A673 (cell line): ENCODE measurements at regions not wholly inside any gene's neighbourhood (a gene's known extent, or its start where the extent isn't known, plus 50 kb on each side); places are given as distances from the start of the nearest gene placed in this dataset.

Source experiments
- EZH2 ChIP-seq: fragments of 200-600 bp; sonication (generic); IDR thresholded peaks from 2 replicates; pipeline ENCODE4 v1.6.1; 2017; ENCODE audit warnings: borderline replicate concordance, low read depth, mild to moderate bottlenecking, mixed read lengths, antibody characterized with exemption, low read length; ENCODE audit not compliant: poor library complexity, severe bottlenecking
- TF ChIP-seq, protein P1 (sequence below): fragments of 300-800, 200-600 bp; sonication (generic); conservative IDR thresholded peaks from 2 replicates; pipeline ENCODE4 v1.5.1; 2017; ENCODE audit warnings: low read depth, mild to moderate bottlenecking, antibody characterized with exemption, low read length, moderate library complexity, mixed read lengths

GRCh38 chr5:92581690-92582089, 999.3 kb downstream of the NR2F1-AS1 start:
- TF ChIP-seq, protein P1, sequence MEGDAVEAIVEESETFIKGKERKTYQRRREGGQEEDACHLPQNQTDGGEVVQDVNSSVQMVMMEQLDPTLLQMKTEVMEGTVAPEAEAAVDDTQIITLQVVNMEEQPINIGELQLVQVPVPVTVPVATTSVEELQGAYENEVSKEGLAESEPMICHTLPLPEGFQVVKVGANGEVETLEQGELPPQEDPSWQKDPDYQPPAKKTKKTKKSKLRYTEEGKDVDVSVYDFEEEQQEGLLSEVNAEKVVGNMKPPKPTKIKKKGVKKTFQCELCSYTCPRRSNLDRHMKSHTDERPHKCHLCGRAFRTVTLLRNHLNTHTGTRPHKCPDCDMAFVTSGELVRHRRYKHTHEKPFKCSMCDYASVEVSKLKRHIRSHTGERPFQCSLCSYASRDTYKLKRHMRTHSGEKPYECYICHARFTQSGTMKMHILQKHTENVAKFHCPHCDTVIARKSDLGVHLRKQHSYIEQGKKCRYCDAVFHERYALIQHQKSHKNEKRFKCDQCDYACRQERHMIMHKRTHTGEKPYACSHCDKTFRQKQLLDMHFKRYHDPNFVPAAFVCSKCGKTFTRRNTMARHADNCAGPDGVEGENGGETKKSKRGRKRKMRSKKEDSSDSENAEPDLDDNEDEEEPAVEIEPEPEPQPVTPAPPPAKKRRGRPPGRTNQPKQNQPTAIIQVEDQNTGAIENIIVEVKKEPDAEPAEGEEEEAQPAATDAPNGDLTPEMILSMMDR = no peak
- TF ChIP-seq EZH2 = no peak
